HL-60 (cell line): ENCODE measurements at regions not wholly inside any gene's neighbourhood (a gene's known extent, or its start where the extent isn't known, plus 50 kb on each side); places are given as distances from the start of the nearest gene placed in this dataset.

Experiments used
- DNase-seq, 2 experiments: peaks; one replicate each; pipeline ENCODE4 v3.0.0-alpha.2; 2010 to 2020; ENCODE audit warnings: low read depth in 1 of 2, low spot score in 1 of 2
- H3K27ac ChIP-seq: fragments of 250-450 bp; sonication (Bioruptor Pico); replicated peaks from 2 replicates; pipeline ENCODE4 v1.5.1; 2020; ENCODE audit warnings: mild to moderate bottlenecking, moderate library complexity
- H3K27me3 ChIP-seq: fragments of 250-450 bp; sonication (Bioruptor Pico); 2 replicates; pipeline ENCODE4 v1.5.1; 2021; ENCODE audit warnings: mild to moderate bottlenecking, moderate library complexity; ENCODE audit not compliant: insufficient read depth, poor library complexity, severe bottlenecking
- H3K4me3 ChIP-seq: replicated peaks from 2 replicates; pipeline ENCODE4 v1.5.1; 2011; ENCODE audit warnings: mild to moderate bottlenecking, control low read depth, low read length; ENCODE audit not compliant: insufficient read depth
- GABPA ChIP-seq: IDR thresholded peaks from 2 replicates; pipeline ENCODE4 v1.6.1; 2012; ENCODE audit warnings: low read depth
- POLR2AphosphoS5 ChIP-seq: IDR thresholded peaks from 2 replicates; pipeline ENCODE4 v1.6.1; 2012; ENCODE audit warnings: low read depth
- REST ChIP-seq: IDR thresholded peaks from 2 replicates; pipeline ENCODE4 v1.6.1; 2012; ENCODE audit warnings: low read depth; ENCODE audit not compliant: insufficient replicate concordance
- SPI1 ChIP-seq: IDR thresholded peaks from 2 replicates; pipeline ENCODE4 v1.6.1; 2012; ENCODE audit warnings: low read depth, mild to moderate bottlenecking, borderline replicate concordance
- TF ChIP-seq, protein P1 (sequence below): IDR thresholded peaks from one replicate; pipeline ENCODE4 v1.5.1; 2011; ENCODE audit warnings: low read length, control low read depth, inconsistent platforms; ENCODE audit not compliant: insufficient read depth

DNA sequence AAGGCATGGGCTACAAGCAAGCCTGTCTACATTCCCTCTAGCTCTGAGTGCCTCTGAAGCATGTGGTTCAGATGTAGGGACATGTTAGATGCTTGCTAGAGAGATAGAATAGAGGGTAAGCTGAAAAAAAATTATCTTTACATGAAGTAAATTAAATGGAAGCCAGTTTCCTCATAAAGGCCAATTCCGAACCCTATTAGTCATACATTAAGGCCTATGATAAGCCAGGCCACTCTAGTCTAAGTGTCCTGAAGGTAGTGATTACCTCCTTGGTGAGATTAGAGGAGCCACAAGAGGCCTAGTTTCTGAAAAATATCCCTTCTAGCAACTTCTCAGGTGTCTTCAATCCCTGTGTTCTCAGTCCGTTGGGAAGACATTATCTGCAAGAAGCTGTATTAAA, 72.4 kb upstream of the NPAS2 start:
- no peak for DNase-seq
- no peak overlapping the region for H3K4me3 ChIP-seq
- no peak for TF ChIP-seq POLR2AphosphoS5
- no peak for TF ChIP-seq REST
- TF ChIP-seq GABPA, result no peak
- no peak for TF ChIP-seq SPI1
- TF ChIP-seq, protein P1, sequence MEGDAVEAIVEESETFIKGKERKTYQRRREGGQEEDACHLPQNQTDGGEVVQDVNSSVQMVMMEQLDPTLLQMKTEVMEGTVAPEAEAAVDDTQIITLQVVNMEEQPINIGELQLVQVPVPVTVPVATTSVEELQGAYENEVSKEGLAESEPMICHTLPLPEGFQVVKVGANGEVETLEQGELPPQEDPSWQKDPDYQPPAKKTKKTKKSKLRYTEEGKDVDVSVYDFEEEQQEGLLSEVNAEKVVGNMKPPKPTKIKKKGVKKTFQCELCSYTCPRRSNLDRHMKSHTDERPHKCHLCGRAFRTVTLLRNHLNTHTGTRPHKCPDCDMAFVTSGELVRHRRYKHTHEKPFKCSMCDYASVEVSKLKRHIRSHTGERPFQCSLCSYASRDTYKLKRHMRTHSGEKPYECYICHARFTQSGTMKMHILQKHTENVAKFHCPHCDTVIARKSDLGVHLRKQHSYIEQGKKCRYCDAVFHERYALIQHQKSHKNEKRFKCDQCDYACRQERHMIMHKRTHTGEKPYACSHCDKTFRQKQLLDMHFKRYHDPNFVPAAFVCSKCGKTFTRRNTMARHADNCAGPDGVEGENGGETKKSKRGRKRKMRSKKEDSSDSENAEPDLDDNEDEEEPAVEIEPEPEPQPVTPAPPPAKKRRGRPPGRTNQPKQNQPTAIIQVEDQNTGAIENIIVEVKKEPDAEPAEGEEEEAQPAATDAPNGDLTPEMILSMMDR, result no peak
- H3K27ac ChIP-seq, result no peak overlapping the region
- H3K27me3 ChIP-seq, result no peaks in the 10 kb centered on the region

DNA sequence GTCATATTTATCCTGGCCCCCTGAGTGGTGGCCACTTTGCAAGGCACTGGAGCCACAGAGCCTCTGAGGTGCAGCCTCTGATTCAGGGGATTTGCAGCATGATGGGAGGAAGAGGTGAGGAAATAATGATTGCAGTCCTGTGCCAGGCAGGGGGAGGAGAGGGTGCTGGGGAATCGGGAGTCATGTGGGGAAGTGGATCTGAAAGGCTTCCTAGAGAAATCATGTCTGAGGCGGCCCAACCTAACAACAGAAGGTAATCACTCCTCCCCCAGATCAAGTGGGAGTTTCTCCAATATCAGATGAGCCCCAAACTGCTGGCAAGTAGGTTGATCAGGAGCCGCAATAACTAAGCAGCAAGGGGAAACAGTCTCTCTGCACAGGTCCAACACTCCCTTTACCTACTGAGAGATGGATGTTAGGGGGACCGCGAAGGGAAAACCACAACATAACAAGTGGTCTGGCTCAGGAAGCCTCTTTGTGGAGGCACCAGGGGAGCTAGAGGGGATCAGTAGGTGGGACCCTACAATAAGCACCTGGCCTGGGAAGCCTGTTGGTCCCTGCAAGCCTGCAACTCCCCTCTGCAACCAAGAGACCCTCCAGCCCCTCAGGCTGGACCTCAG, 71.8 kb upstream of the NPAS2 start:
- no peak overlapping the region for H3K27ac ChIP-seq
- DNase-seq, result no peak
- no peaks in the 10 kb centered on the region for H3K27me3 ChIP-seq
- TF ChIP-seq REST, result no peak
- H3K4me3 ChIP-seq, result no peak overlapping the region

GRCh38 chr2:100748673-100749072, 71.3 kb upstream of the NPAS2 start:
- H3K27ac ChIP-seq, result no peak overlapping the region
- DNase-seq, result no peak

More at GRCh38 chr2:100748673-100749072, 71.3 kb upstream of the NPAS2 start:
- Histone ChIP-seq H3K27me3 (no peaks in the 10 kb centered on the region), H3K4me3 (no peak overlapping the region)
- no peak for TF ChIP-seq REST
- TF ChIP-seq POLR2AphosphoS5, result no peak
- TF ChIP-seq GABPA, result no peak
- no peak for TF ChIP-seq SPI1
